ENCODE measurements at regions not wholly inside any gene's neighbourhood (a gene's known extent, or its start where the extent isn't known, plus 50 kb on each side); places are given as distances from the start of the nearest gene placed in this dataset.

DNA sequence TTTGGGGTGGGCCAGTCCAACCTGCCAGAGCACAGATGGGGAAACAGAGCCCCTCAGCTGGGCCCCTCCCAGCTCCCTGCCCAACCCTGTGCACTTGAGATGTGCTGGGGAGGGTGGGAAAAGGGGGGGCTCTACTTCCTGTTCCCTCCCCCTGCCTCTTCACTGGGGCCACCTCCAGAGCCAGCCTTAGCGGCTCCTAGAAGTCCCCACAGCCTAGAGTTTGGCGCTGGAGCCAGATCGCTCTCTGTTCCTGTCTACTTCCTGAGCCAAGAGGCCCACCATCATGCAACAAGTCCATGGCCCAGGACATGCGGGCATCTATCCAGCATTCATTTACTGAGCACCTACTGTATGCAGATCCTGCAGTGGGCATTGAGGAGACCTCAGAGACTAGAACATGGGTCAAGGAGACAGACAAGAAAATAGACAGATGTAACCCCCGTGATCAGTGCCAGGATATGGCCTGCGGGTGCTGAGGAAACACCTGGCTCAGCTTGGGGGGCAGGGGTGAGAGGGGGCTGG, 144.1 kb downstream of the SYF2 start:
- TF ChIP-seq, protein P1, sequence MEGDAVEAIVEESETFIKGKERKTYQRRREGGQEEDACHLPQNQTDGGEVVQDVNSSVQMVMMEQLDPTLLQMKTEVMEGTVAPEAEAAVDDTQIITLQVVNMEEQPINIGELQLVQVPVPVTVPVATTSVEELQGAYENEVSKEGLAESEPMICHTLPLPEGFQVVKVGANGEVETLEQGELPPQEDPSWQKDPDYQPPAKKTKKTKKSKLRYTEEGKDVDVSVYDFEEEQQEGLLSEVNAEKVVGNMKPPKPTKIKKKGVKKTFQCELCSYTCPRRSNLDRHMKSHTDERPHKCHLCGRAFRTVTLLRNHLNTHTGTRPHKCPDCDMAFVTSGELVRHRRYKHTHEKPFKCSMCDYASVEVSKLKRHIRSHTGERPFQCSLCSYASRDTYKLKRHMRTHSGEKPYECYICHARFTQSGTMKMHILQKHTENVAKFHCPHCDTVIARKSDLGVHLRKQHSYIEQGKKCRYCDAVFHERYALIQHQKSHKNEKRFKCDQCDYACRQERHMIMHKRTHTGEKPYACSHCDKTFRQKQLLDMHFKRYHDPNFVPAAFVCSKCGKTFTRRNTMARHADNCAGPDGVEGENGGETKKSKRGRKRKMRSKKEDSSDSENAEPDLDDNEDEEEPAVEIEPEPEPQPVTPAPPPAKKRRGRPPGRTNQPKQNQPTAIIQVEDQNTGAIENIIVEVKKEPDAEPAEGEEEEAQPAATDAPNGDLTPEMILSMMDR (conservative IDR thresholded peaks at IDR 0.05; ENCODE audit: low read length) = no peak
- no peak for TF ChIP-seq EZH2phosphoT487 (IDR thresholded peaks at IDR 0.05; ENCODE audit: borderline replicate concordance, low read depth, low read length)
